ENCODE measurements at regions not wholly inside any gene's neighbourhood (a gene's known extent, or its start where the extent isn't known, plus 50 kb on each side); places are given as distances from the start of the nearest gene placed in this dataset.
A peak's percentile ranks its signal among the peaks of the same experiment; 100 is the strongest.

- DNase-seq (ENCODE audit: low spot score), result no peak
Measured at GRCh38 chr7:114112806-114113205, 194.0 kb upstream of the PPP1R3A start.

- no peak for DNase-seq (ENCODE audit: low spot score)
Measured at GRCh38 chr7:114110666-114111065, 191.9 kb upstream of the PPP1R3A start.

GRCh38 chr7:114109721-114110120 lies 190.9 kb upstream of the PPP1R3A start:
- no peak for DNase-seq (ENCODE audit: low spot score)

GRCh38 chr7:114109304-114109703 lies 190.5 kb upstream of the PPP1R3A start:
- DNase-seq (ENCODE audit: low spot score), result no peak

- DNase-seq (ENCODE audit: low spot score), result no peak
Measured at GRCh38 chr7:114108510-114108909, 189.7 kb upstream of the PPP1R3A start.

GRCh38 chr7:114107522-114107921 lies 188.7 kb upstream of the PPP1R3A start:
- no peak for DNase-seq (ENCODE audit: low spot score)

GRCh38 chr7:114104035-114104434 lies 185.2 kb upstream of the PPP1R3A start:
- no peak for DNase-seq (ENCODE audit: low spot score)

- no peak for DNase-seq (ENCODE audit: low spot score)
Measured at GRCh38 chr7:114102996-114103395, 184.2 kb upstream of the PPP1R3A start.

GRCh38 chr7:114102131-114102530 lies 183.3 kb upstream of the PPP1R3A start:
- DNase-seq (ENCODE audit: low spot score), result no peak

- no peak for DNase-seq (ENCODE audit: low spot score)
Measured at GRCh38 chr7:114100810-114101209, 182.0 kb upstream of the PPP1R3A start.

GRCh38 chr7:114099337-114099736 lies 180.5 kb upstream of the PPP1R3A start:
- no peak for DNase-seq (ENCODE audit: low spot score)

GRCh38 chr7:114095885-114096284 lies 177.1 kb upstream of the PPP1R3A start:
- no peak for DNase-seq (ENCODE audit: low spot score)

GRCh38 chr7:114088470-114088940 lies 169.7 kb upstream of the PPP1R3A start:
- no peak for DNase-seq (ENCODE audit: low spot score)

GRCh38 chr7:114087653-114088469 lies 169.1 kb upstream of the PPP1R3A start:
- no peak for DNase-seq (ENCODE audit: low spot score)

GRCh38 chr7:114086914-114087652 lies 168.3 kb upstream of the PPP1R3A start:
- peak; percentile 41 for DNase-seq (ENCODE audit: low spot score)

GRCh38 chr7:114086537-114086913 lies 167.7 kb upstream of the PPP1R3A start:
- DNase-seq (ENCODE audit: low spot score), result peak; percentile 27

GRCh38 chr7:114085592-114086501 lies 167.0 kb upstream of the PPP1R3A start:
- peak; percentile 86 for DNase-seq (ENCODE audit: low spot score)

- DNase-seq (ENCODE audit: low spot score), result no peak
Measured at GRCh38 chr7:114085313-114085591, 166.4 kb upstream of the PPP1R3A start.

- peak; percentile 43 for DNase-seq (ENCODE audit: low spot score)
Measured at GRCh38 chr7:114084472-114085312, 165.9 kb upstream of the PPP1R3A start.

GRCh38 chr7:114084002-114084471 lies 165.2 kb upstream of the PPP1R3A start:
- DNase-seq (ENCODE audit: low spot score), result peak; percentile 7
